ENCODE measurements at regions not wholly inside any gene's neighbourhood (a gene's known extent, or its start where the extent isn't known, plus 50 kb on each side); places are given as distances from the start of the nearest gene placed in this dataset.
"Not testable (repeated sequence)": the region's sequence is repeated elsewhere in the genome, so short reads cannot be mapped to it uniquely, and the experiment has no call there.

- in situ Hi-C loops (cut with HindIII; ENCODE audit: low sequenced_read_pairs), result no loop called here
These were observed 52.4 kb upstream of the GNAI1 start for GRCh38 chr7:80082213-80082612.

- in situ Hi-C loops (cut with HindIII; ENCODE audit: low sequenced_read_pairs), result no loop called here
These were observed 55.7 kb upstream of the GNAI1 start for GRCh38 chr7:80078886-80079285.

GRCh38 chr7:80078159-80078731, 56.4 kb upstream of the GNAI1 start:
- in situ Hi-C loops (cut with HindIII; ENCODE audit: low sequenced_read_pairs), result no loop called here

GRCh38 chr7:80070391-80070790, 64.2 kb upstream of the GNAI1 start:
- in situ Hi-C loops (cut with HindIII; ENCODE audit: low sequenced_read_pairs), result no loop called here

GRCh38 chr7:80066639-80067038, 68.0 kb upstream of the GNAI1 start:
- in situ Hi-C loops (cut with HindIII; ENCODE audit: low sequenced_read_pairs), result no loop called here

- in situ Hi-C loops (cut with HindIII; ENCODE audit: low sequenced_read_pairs), result no loop called here
These were observed 70.8 kb upstream of the GNAI1 start for GRCh38 chr7:80063834-80064233.

- in situ Hi-C loops (cut with HindIII; ENCODE audit: low sequenced_read_pairs), result no loop called here
These were observed 74.3 kb upstream of the GNAI1 start for GRCh38 chr7:80060218-80060806.

- in situ Hi-C loops (cut with HindIII; ENCODE audit: low sequenced_read_pairs), result no loop called here
These were observed 77.1 kb upstream of the GNAI1 start for GRCh38 chr7:80057488-80057887.

DNA sequence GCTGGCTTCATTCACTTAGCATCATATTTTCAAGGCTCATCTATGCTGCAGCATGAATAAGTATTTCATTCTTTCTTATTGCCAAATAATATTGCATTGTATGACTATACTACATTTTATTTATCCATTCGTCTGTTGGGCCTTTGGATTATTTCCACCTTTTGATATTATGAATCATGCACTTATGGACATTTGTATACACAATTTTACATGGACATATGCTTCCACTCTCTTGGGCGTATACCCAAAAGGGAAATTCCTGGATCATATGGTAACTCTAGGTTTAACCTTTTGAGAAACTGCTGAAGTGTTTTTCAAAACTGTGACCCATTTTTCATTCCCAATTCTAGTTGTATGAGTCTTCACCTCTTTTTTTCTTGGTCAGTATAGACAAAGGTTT, 80.3 kb upstream of the GNAI1 start:
- in situ Hi-C loops (cut with HindIII; ENCODE audit: low sequenced_read_pairs), result no loop called here

DNA sequence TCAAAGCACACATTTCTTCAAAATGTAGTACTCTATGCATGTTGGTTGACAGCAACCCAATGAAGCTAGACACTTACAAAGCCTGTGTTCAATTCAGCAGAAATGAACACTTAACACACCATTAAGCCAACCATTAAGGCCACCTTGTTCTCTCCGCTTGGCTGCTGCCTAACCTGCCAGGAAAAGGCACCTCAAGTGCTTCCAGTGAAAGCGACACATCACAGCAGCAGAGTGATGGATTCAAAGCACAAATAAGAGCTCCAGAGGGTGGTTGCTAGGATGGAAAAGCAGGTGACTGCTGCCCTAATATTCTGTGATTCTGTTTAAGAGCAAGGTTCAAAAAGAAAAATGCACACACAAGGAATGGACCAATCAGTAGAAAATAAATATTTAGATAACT, 81.5 kb upstream of the GNAI1 start:
- in situ Hi-C loops (cut with HindIII; ENCODE audit: low sequenced_read_pairs), result no loop called here

DNA sequence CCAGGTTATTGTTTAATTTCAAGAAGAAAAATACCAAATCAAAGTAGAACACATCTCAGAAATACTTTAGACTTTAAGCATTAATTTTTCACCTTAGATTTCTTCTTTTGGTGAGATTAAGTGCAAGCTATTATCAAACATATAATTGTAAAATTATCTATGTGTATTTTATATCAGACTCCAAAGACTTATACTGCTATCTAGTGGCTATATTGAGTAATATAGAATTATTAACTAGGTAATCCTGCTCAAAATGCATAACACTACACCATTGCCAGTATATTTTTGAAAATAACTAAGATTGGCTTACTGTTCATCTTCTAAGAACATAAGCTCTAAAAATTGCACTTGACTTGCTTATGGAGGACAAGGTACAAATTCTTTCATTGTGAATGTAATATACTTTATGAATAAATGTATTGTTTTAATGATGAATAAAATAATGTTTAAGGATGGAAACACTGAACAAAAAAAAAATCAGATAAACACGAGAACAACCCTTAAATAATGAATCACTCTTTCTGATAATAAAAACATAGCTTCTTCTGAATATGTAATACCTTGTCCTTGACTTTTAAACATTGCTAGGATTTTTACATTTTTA, 86.7 kb upstream of the GNAI1 start:
- in situ Hi-C loops (cut with HindIII; ENCODE audit: low sequenced_read_pairs), result no loop called here

DNA sequence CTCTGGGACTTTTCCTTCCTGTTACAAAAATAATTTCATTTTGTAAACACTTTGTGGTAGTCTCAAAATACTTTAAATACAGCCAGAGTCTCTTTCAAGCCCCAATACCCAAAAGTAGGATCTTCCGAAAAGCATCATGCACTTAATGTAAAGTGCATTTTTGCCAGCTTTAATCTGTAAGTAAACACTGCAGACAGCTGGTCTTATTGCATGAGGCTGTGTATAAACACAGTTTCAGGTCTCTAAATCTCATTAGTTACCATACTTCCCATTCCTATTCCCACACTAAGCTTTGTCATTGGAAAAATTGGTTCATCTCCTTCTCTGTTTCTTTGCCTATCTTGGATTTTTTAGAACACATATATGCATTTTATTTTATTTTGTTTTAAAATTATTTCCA, 87.6 kb upstream of the GNAI1 start:
- in situ Hi-C loops (cut with HindIII; ENCODE audit: low sequenced_read_pairs), result no loop called here

- in situ Hi-C loops (cut with HindIII; ENCODE audit: low sequenced_read_pairs), result loop anchor here (5.0 kb wide), 1 partner anchor 53 kb away; no protein-coding TSS in a partner anchor
These were observed 89.8 kb upstream of the GNAI1 start for GRCh38 chr7:80044796-80045195.

DNA sequence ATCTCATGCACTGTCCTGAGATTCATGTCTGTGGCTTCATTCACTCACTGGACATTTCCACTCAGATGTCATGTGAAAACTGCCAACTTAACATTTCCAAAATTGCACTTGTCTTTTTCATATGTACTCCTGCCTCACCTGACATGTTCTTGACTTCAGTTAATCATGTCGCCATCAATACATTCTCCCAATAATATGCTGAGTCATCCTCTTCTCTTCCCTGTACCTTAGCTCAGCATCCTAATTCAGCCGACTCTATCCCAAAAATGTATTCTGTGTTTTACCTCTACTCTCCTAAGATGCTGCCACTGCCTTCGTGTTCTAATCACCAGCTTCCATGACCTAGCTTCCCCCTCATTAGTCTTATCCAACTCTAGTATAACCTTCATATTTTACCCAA, 93.9 kb upstream of the GNAI1 start:
- in situ Hi-C loops (cut with HindIII; ENCODE audit: low sequenced_read_pairs), result loop anchor here (5.0 kb wide), 1 partner anchor 57 kb away; no protein-coding TSS in a partner anchor

GRCh38 chr7:80040335-80040734, 94.3 kb upstream of the GNAI1 start:
- in situ Hi-C loops (cut with HindIII; ENCODE audit: low sequenced_read_pairs), result loop anchor here (5.0 kb wide), 1 partner anchor 57 kb away; no protein-coding TSS in a partner anchor

DNA sequence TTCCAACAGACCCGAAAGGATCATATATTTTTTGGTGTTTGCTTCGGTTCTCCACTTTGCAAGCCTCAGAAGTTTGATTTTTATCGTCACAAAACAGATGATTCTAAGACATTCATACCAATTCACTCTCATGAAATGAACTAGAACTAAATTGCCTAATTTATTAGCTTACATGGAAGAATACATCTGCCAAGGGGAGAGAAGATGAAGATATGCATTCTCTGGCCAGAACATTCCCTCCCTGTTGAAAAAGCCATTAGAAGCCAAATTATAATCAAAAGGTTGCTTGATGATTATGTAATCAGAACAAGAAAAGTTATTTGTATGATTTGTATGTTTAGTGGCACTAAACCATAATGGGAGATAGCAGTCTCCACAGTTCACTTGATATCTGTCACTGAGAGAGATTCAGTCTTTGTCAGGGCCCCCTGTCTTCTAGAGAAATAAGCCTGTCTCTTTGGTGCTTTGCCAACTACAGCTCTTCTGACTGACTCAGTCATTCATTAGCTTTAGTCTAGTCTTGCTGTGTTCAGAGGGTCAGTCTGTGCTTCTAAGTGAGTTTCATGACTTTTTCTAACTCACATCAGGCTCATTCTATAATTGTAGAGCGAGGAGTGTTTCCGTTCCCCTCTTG, 95.3 kb upstream of the GNAI1 start:
- in situ Hi-C loops (cut with HindIII; ENCODE audit: low sequenced_read_pairs), result no loop called here

DNA sequence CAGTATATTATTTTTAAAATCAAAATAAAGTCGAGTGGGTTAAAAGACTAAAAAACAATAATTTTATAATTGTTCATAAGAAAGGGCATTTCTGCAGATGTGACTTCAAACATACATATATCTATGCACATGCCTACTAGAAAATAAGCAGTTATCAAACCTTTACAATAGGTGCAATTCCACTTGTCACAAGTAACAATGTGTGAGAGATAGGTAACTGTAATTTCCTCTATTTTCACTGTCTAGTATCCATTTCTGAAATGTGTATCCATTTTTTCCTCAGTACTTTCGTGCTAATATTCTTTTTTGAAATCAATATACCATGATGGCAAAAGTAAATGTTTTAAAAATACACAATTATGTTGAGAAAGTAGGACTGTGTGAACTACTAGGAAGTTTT, 96.9 kb upstream of the GNAI1 start:
- in situ Hi-C loops (cut with HindIII; ENCODE audit: low sequenced_read_pairs), result no loop called here

GRCh38 chr7:80036107-80036506, 98.5 kb upstream of the GNAI1 start:
- in situ Hi-C loops (cut with HindIII; ENCODE audit: low sequenced_read_pairs), result no loop called here

DNA sequence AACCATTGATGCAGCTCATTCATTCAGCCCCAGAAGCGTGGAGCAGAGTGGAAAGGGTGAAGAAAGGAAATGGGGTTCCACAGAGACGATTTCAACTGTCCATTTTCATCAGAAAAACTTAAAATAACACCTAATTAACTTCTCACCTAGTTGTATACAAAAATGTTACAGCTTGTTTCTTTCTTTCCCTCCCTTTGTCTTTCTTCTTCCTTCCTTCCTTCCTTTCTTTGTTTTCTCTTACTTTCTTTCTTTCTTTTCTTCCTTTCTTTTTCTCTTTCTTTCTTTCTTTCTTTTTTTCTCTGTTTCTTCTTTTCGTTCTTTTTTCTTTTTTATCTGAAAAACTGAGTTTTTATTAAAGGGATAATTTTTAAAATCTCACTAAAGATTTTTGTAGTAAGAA, 105.9 kb upstream of the GNAI1 start:
- in situ Hi-C loops (cut with HindIII; ENCODE audit: low sequenced_read_pairs), result no loop called here

GRCh38 chr7:80027611-80028173, 106.9 kb upstream of the GNAI1 start:
- in situ Hi-C loops (cut with HindIII; ENCODE audit: low sequenced_read_pairs), result no loop called here

- in situ Hi-C loops (cut with HindIII; ENCODE audit: low sequenced_read_pairs), result no loop called here
These were observed 107.9 kb upstream of the GNAI1 start for GRCh38 chr7:80026766-80027165.

DNA sequence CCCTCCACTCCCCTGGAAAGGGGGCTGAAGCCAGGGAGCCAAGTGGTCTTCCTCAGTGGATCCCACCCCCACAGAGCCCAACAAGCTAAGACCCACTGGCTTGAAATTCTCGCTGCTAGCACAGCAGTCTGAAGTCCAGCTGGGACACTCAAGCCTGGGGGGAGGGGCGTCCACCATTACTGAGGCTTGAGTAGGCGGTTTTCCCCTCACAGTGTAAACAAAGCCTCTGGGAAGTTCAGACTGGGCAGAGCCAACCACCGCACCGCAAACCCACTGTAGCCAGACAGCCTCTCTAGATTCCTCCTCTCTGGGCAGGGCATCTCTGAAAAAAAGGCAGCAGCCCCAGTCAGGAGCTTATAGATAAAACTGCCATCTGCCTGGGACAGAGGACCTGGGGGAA, 114.4 kb upstream of the GNAI1 start:
- in situ Hi-C loops (cut with HindIII; ENCODE audit: low sequenced_read_pairs), result not testable (repeated sequence)

All from endothelial cell of hepatic sinusoid (primary cell).